ENCODE measurements at regions not wholly inside any gene's neighbourhood (a gene's known extent, or its start where the extent isn't known, plus 50 kb on each side); places are given as distances from the start of the nearest gene placed in this dataset.

DNA sequence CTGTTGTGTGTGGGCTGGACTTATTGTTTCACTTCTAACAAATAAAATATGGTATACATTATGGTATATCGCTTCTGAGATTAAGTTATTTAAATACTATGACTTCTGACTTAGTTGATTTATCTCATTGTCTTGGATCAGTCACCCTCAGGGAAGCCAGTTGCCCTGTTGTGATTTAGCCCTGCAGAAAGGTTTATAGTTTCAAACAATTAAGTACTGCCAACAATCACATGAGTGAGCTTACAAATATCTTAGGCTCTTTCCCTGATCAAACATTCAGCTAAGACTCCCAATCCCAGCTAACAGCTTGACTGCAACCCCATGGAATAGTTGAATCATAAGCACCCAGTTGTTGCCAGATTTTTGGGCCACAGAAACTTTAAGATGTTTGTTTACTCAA is 85.4 kb downstream of the MAGEC1 start:
- no peak for DNase-seq (ENCODE audit: low spot score)
- no TSS peak for BruUV-seq (replicated peaks)
- Histone ChIP-seq H3K9me3 (ENCODE audit: low read depth, low read length, poor library complexity, severe bottlenecking) (no peaks in the 10 kb centered on the region), H3K4me1 (ENCODE audit: insufficient read depth, low read length, poor library complexity, severe bottlenecking) (no peaks in the 10 kb centered on the region), H3K27ac (ENCODE audit: low read depth, low read length, poor library complexity, severe bottlenecking) (no peak overlapping the region), H3K27me3 (replicated peaks; ENCODE audit: insufficient read depth, low read depth, low read length, poor library complexity) (no peaks in the 10 kb centered on the region), H3K4me3 (ENCODE audit: low read depth, low read length, poor library complexity, severe bottlenecking) (no peak overlapping the region), H3K36me3 (ENCODE audit: insufficient read depth, low read length, poor library complexity, severe bottlenecking) (no peaks in the 10 kb centered on the region)
- intact Hi-C loops (cut with micrococcal nuclease; ENCODE audit: unreplicated experiment): no loop called here
- POLR2A ChIA-PET (ENCODE audit: low non-redundant PET): no interaction called here
- CTCF ChIA-PET: no interaction called here
- TF ChIP-seq, protein P1, sequence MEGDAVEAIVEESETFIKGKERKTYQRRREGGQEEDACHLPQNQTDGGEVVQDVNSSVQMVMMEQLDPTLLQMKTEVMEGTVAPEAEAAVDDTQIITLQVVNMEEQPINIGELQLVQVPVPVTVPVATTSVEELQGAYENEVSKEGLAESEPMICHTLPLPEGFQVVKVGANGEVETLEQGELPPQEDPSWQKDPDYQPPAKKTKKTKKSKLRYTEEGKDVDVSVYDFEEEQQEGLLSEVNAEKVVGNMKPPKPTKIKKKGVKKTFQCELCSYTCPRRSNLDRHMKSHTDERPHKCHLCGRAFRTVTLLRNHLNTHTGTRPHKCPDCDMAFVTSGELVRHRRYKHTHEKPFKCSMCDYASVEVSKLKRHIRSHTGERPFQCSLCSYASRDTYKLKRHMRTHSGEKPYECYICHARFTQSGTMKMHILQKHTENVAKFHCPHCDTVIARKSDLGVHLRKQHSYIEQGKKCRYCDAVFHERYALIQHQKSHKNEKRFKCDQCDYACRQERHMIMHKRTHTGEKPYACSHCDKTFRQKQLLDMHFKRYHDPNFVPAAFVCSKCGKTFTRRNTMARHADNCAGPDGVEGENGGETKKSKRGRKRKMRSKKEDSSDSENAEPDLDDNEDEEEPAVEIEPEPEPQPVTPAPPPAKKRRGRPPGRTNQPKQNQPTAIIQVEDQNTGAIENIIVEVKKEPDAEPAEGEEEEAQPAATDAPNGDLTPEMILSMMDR (conservative IDR thresholded peaks at IDR 0.05; ENCODE audit: low read depth, low read length): no peak
- TF ChIP-seq EZH2 (IDR thresholded peaks at IDR 0.05; ENCODE audit: borderline replicate concordance, low read depth, low read length, poor library complexity, severe bottlenecking): no peak

DNA sequence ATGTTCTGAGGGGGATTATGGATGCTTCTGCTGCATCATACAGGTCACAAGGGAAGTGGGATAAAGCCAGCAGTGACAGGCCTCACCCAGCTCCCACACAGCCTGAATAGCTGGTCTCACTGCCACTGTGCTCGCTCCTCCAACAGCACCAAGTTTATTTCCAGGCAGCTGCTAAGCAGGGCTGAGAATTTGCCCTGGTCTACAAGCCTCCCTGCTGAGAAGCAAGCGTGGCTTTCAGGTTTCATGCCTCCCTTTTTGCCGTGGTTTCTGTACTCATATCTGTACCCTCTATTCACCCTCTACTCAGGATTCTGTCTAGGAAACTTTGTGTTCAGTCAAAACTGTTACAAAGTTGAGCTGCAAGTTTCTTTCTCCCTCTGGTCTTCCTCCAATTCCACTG is 78.6 kb downstream of the MAGEC1 start:
- DNase-seq (ENCODE audit: low spot score): no peak
- Histone ChIP-seq H3K9me3 (ENCODE audit: low read depth, low read length, poor library complexity, severe bottlenecking) (peaks cover 6% of the 10 kb centered on the region), H3K27ac (ENCODE audit: low read depth, low read length, poor library complexity, severe bottlenecking) (no peak overlapping the region), H3K27me3 (replicated peaks; ENCODE audit: insufficient read depth, low read depth, low read length, poor library complexity) (no peaks in the 10 kb centered on the region), H3K4me3 (ENCODE audit: low read depth, low read length, poor library complexity, severe bottlenecking) (no peak overlapping the region), H3K4me1 (ENCODE audit: insufficient read depth, low read length, poor library complexity, severe bottlenecking) (no peaks in the 10 kb centered on the region), H3K36me3 (ENCODE audit: insufficient read depth, low read length, poor library complexity, severe bottlenecking) (no peaks in the 10 kb centered on the region)
- intact Hi-C loops (cut with micrococcal nuclease; ENCODE audit: unreplicated experiment): no loop called here
- no peak for TF ChIP-seq EZH2 (IDR thresholded peaks at IDR 0.05; ENCODE audit: borderline replicate concordance, low read depth, low read length, poor library complexity, severe bottlenecking)
- TF ChIP-seq, protein P1 (conservative IDR thresholded peaks at IDR 0.05; ENCODE audit: low read depth, low read length): no peak
- ChIA-PET CTCF (no interaction called here), POLR2A (ENCODE audit: low non-redundant PET) (no interaction called here)
- no TSS peak for BruUV-seq (replicated peaks)

DNA sequence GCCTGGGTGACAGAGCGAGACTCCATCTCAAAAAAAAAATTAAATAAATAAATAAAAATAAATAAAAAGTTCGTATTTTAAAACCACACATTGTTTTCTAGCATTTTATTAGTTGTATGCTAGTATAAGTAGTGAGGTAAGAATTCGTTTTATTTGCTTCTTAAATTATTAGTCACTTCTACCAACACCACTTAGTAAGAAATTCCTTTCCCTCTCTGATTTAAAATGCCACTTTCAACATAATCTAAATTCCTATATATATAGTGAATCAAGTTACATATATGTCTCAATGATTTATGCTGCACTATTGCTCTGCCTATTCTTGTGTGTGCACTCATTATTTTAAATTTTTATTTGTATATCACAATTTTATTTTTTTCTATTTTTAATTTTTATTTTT is 72.1 kb downstream of the MAGEC1 start:
- no peaks in the 10 kb centered on the region for H3K27me3 ChIP-seq (replicated peaks; ENCODE audit: insufficient read depth, low read depth, low read length, poor library complexity)
- TF ChIP-seq, protein P1 (conservative IDR thresholded peaks at IDR 0.05; ENCODE audit: low read depth, low read length): no peak
- TF ChIP-seq EZH2 (IDR thresholded peaks at IDR 0.05; ENCODE audit: borderline replicate concordance, low read depth, low read length, poor library complexity, severe bottlenecking): no peak
- POLR2A ChIA-PET (ENCODE audit: low non-redundant PET): no interaction called here
- H3K4me3 ChIP-seq (ENCODE audit: low read depth, low read length, poor library complexity, severe bottlenecking): no peak overlapping the region
- CTCF ChIA-PET: no interaction called here
- no peaks in the 10 kb centered on the region for H3K36me3 ChIP-seq (ENCODE audit: insufficient read depth, low read length, poor library complexity, severe bottlenecking)
- H3K4me1 ChIP-seq (ENCODE audit: insufficient read depth, low read length, poor library complexity, severe bottlenecking): no peaks in the 10 kb centered on the region
- BruUV-seq (replicated peaks): no TSS peak
- intact Hi-C loops (cut with micrococcal nuclease; ENCODE audit: unreplicated experiment): no loop called here
- DNase-seq (ENCODE audit: low spot score): no peak
- peaks cover 5% of the 10 kb centered on the region for H3K9me3 ChIP-seq (ENCODE audit: low read depth, low read length, poor library complexity, severe bottlenecking)
- H3K27ac ChIP-seq (ENCODE audit: low read depth, low read length, poor library complexity, severe bottlenecking): no peak overlapping the region

All from A673 (cell line).